ENCODE measurements at regions not wholly inside any gene's neighbourhood (a gene's known extent, or its start where the extent isn't known, plus 50 kb on each side); places are given as distances from the start of the nearest gene placed in this dataset.

DNA sequence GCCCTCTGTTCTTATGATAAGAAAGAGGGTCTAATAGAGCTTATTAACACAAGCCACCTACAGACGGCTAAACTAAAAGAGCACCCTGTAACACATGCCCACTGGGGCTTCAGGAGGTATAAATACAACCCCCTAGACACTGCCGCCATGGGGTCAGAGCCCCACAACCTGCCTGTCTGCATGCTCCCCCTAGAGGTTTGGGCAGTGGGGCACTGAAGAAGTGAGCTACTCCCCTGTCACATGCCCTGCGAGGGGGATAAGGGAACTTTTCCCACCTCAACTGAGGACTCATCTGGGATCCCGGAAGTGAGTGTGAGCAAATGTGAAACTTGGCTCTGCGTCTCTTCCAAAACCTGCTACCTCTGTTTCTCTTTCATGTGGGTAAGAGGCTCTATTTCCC, 334.5 kb downstream of the ADAM29 start:
- no peak for DNase-seq (ENCODE audit: low read depth in 1 of 2, low spot score in 2 of 2)
- FAIRE-seq, result no peak
- no peak for TF ChIP-seq SP2 (IDR thresholded peaks at IDR 0.05; ENCODE audit: low read length)
- TF ChIP-seq, protein P1, sequence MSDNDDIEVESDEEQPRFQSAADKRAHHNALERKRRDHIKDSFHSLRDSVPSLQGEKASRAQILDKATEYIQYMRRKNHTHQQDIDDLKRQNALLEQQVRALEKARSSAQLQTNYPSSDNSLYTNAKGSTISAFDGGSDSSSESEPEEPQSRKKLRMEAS (IDR thresholded peaks at IDR 0.05), result 0 out of 2 replicates have a peak, but pooled peaks have one; percentile 20
- peak; percentile 13 to 43; a peak in 2 of 4 replicates for TF ChIP-seq RAD21 (IDR thresholded peaks at IDR 0.05 in 1 of 2, conservative IDR thresholded peaks at IDR 0.05 in 1 of 2; ENCODE audit: low read depth in 2 of 2, low read length in 2 of 2)
- no peak for TF ChIP-seq CBX8 (IDR thresholded peaks at IDR 0.05; ENCODE audit: borderline replicate concordance, low read depth, low read length)
- TF ChIP-seq TCF12 (IDR thresholded peaks at IDR 0.05; ENCODE audit: low read depth, low read length), result no peak
- no peak for TF ChIP-seq CHD1 (IDR thresholded peaks at IDR 0.05; ENCODE audit: low read depth, low read length)
- TF ChIP-seq, protein P2, sequence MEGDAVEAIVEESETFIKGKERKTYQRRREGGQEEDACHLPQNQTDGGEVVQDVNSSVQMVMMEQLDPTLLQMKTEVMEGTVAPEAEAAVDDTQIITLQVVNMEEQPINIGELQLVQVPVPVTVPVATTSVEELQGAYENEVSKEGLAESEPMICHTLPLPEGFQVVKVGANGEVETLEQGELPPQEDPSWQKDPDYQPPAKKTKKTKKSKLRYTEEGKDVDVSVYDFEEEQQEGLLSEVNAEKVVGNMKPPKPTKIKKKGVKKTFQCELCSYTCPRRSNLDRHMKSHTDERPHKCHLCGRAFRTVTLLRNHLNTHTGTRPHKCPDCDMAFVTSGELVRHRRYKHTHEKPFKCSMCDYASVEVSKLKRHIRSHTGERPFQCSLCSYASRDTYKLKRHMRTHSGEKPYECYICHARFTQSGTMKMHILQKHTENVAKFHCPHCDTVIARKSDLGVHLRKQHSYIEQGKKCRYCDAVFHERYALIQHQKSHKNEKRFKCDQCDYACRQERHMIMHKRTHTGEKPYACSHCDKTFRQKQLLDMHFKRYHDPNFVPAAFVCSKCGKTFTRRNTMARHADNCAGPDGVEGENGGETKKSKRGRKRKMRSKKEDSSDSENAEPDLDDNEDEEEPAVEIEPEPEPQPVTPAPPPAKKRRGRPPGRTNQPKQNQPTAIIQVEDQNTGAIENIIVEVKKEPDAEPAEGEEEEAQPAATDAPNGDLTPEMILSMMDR (IDR thresholded peaks at IDR 0.05; ENCODE audit: control extremely low read depth in 1 of 3, insufficient read depth in 1 of 3, low read depth in 1 of 3, low read length in 3 of 3), result peak; percentile 27 to 33 (median 29)
- no peak for TF ChIP-seq JUN (IDR thresholded peaks at IDR 0.05; ENCODE audit: low read depth, low read length)

More for the DNA sequence above, 334.5 kb downstream of the ADAM29 start:
- H4K5ac ChIP-seq (ENCODE audit: insufficient read length, low read depth, low read length), result no peak overlapping the region
- ChIA-PET CTCF (ENCODE audit: partially characterized antibody) (interaction anchor here (0.6 to 2.0 kb wide), 14 partner anchors 10 to 539 kb away, joined by 3 to 7 read pairs (median 3); no protein-coding TSS in a partner anchor), POLR2A (ENCODE audit: partially characterized antibody) (no interaction called here)
- no peak overlapping the region for H2BK120ac ChIP-seq (replicated peaks; ENCODE audit: low read depth, low read length)
- H3K27ac ChIP-seq (ENCODE audit: low read depth, low read length), result no peak overlapping the region
- H3K23me2 ChIP-seq (ENCODE audit: low read depth, low read length), result no peaks in the 10 kb centered on the region
- no peak overlapping the region for H2BK5ac ChIP-seq (ENCODE audit: low read depth, low read length)
- no peaks in the 10 kb centered on the region for H3K79me2 ChIP-seq (ENCODE audit: control insufficient read depth in 1 of 2, insufficient read depth in 2 of 2, low read length in 2 of 2)
- no peak overlapping the region for H2BK20ac ChIP-seq (ENCODE audit: low read length)
- H4K20me1 ChIP-seq (replicated peaks in 1 of 2; ENCODE audit: control insufficient read depth in 1 of 2, insufficient read depth in 2 of 2, low read length in 2 of 2), result no peaks in the 10 kb centered on the region
- H2BK12ac ChIP-seq (ENCODE audit: low read depth, low read length), result no peak overlapping the region
- H3K56ac ChIP-seq (replicated peaks; ENCODE audit: insufficient read length, low read depth, low read length), result no peak overlapping the region
- H3K23ac ChIP-seq (ENCODE audit: insufficient read length), result no peak overlapping the region
- H3K4me3 ChIP-seq (ENCODE audit: extremely low read depth in 1 of 4, insufficient read depth in 2 of 4, low read depth in 3 of 4, low read length in 4 of 4), result no peak overlapping the region
- H3K27me3 ChIP-seq (replicated peaks in 1 of 4; ENCODE audit: control insufficient read depth in 3 of 4, extremely low read depth in 1 of 4, insufficient read depth in 3 of 4, low read length in 3 of 4), result no peaks in the 10 kb centered on the region
- H4K91ac ChIP-seq (replicated peaks; ENCODE audit: insufficient read length, low read length), result no peak overlapping the region
- no peak overlapping the region for H3K4ac ChIP-seq (replicated peaks; ENCODE audit: insufficient read length, low read depth, low read length)
- H3K14ac ChIP-seq (ENCODE audit: insufficient read length), result no peak overlapping the region
- H3K4me1 ChIP-seq (replicated peaks in 1 of 4; ENCODE audit: control insufficient read depth in 3 of 4, insufficient read depth in 4 of 4, low read length in 3 of 4), result no peaks in the 10 kb centered on the region; a peak in 1 of 7 replicates
- 100% methylated on average over 5 of the region's 5 CpGs; no CpG with 5 or more reads in 1 of the 2 experiments for WGBS, 2 experiments (ENCODE audit: extremely low coverage in 1 of 2, insufficient coverage in 1 of 2, insufficient read length in 1 of 2, insufficient replicate concordance in 2 of 2, low coverage in 1 of 2, low lambda C conversion rate in 2 of 2, missing lambda C conversion rate in 1 of 2)
- no peak overlapping the region for H3K18ac ChIP-seq (ENCODE audit: extremely low read depth, low read length)
- H2AFZ ChIP-seq (ENCODE audit: low read length), result no peak overlapping the region
- H3K79me1 ChIP-seq (ENCODE audit: low read depth, low read length), result no peaks in the 10 kb centered on the region
- H3K36me3 ChIP-seq (ENCODE audit: control insufficient read depth in 2 of 4, insufficient read depth in 4 of 4, low read length in 3 of 4), result no peaks in the 10 kb centered on the region
- H3K9ac ChIP-seq (replicated peaks in 1 of 4; ENCODE audit: extremely low read depth in 1 of 4, low read depth in 3 of 4, low read length in 3 of 4), result no peak overlapping the region
- H3K4me2 ChIP-seq (ENCODE audit: insufficient read depth in 1 of 2, low read depth in 2 of 2, low read length in 2 of 2), result no peak overlapping the region
- no peak overlapping the region for H2BK15ac ChIP-seq (ENCODE audit: low read length)
- H3K9me3 ChIP-seq (ENCODE audit: insufficient read depth in 2 of 2, low read depth in 1 of 2, low read length in 1 of 2), result peaks cover 3 to 4% of the 10 kb centered on the region in 2 experiments; a peak in 3 of 4 replicates
- H2AK5ac ChIP-seq (ENCODE audit: low read depth, low read length), result no peak overlapping the region
- no peak overlapping the region for H4K8ac ChIP-seq (ENCODE audit: extremely low read depth, insufficient read depth, low read length)

Data from H1 (cell line).